ENCODE measurements at regions not wholly inside any gene's neighbourhood (a gene's known extent, or its start where the extent isn't known, plus 50 kb on each side); places are given as distances from the start of the nearest gene placed in this dataset.
"Not testable (repeated sequence)": the region's sequence is repeated elsewhere in the genome, so short reads cannot be mapped to it uniquely, and the experiment has no call there.

- H3K27me3 ChIP-seq (ENCODE audit: control insufficient read depth, insufficient read depth, low read length): no peaks in the 10 kb centered on the region
- H3K4me3 ChIP-seq (ENCODE audit: low read depth, low read length): no peak overlapping the region
- peaks cover 16% of the 10 kb centered on the region; the same call in 1 of the 2 replicates for H3K4me1 ChIP-seq (ENCODE audit: control insufficient read depth, insufficient read depth, low read length)
- no peaks in the 10 kb centered on the region for H3K36me3 ChIP-seq (ENCODE audit: control insufficient read depth, insufficient read depth, low read length)
- H3K9ac ChIP-seq (ENCODE audit: low read depth, low read length): no peak overlapping the region
- no peak overlapping the region for H3K27ac ChIP-seq (ENCODE audit: low read depth, low read length)
- H3K9me3 ChIP-seq (ENCODE audit: control insufficient read depth, insufficient read depth, low read length): no peaks in the 10 kb centered on the region
These were observed 144.2 kb upstream of the RAPGEF2 start for GRCh38 chr4:158958489-158959270.

DNA sequence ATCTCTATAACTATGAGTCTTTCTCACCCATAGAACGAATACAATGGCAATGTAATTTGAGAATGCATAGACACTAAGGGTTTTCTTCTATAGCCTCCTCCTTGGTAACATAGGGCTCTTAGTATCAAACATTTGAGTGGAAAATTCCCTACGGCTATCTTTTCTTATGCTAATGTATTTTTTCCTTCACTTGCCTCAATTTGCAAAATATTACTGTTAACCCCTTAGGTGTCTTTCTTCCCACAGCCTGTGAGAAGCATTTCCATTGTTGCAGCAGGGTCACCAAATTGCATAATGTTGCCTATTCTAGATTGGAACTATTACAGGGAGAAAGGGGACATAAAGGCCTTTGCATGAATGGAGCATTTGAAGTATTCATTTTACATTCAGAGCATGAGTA lies 140.5 kb upstream of the RAPGEF2 start:
- H3K9ac ChIP-seq (ENCODE audit: low read depth, low read length): no peak overlapping the region
- H3K4me3 ChIP-seq (ENCODE audit: low read depth, low read length): no peak overlapping the region
- H3K9me3 ChIP-seq (ENCODE audit: control insufficient read depth, insufficient read depth, low read length): no peaks in the 10 kb centered on the region
- peaks cover 34% of the 10 kb centered on the region for H3K4me1 ChIP-seq (ENCODE audit: control insufficient read depth, insufficient read depth, low read length)
- no peaks in the 10 kb centered on the region for H3K27me3 ChIP-seq (ENCODE audit: control insufficient read depth, insufficient read depth, low read length)
- H3K27ac ChIP-seq (ENCODE audit: low read depth, low read length): peak overlapping the region; percentile 3
- no peaks in the 10 kb centered on the region for H3K36me3 ChIP-seq (ENCODE audit: control insufficient read depth, insufficient read depth, low read length)

GRCh38 chr4:158963282-158963681 lies 139.6 kb upstream of the RAPGEF2 start:
- peaks cover 34% of the 10 kb centered on the region for H3K4me1 ChIP-seq (ENCODE audit: control insufficient read depth, insufficient read depth, low read length)
- H3K9ac ChIP-seq (ENCODE audit: low read depth, low read length); H3K27ac ChIP-seq (ENCODE audit: low read depth, low read length); H3K4me3 ChIP-seq (ENCODE audit: low read depth, low read length); H3K9me3 ChIP-seq (ENCODE audit: control insufficient read depth, insufficient read depth, low read length); H3K36me3 ChIP-seq (ENCODE audit: control insufficient read depth, insufficient read depth, low read length); H3K27me3 ChIP-seq (ENCODE audit: control insufficient read depth, insufficient read depth, low read length): not testable (repeated sequence)

GRCh38 chr4:158964114-158964727 lies 138.7 kb upstream of the RAPGEF2 start:
- Histone ChIP-seq H3K4me3 (ENCODE audit: low read depth, low read length) (no peak overlapping the region), H3K27ac (ENCODE audit: low read depth, low read length) (no peak overlapping the region), H3K9ac (ENCODE audit: low read depth, low read length) (no peak overlapping the region), H3K27me3 (ENCODE audit: control insufficient read depth, insufficient read depth, low read length) (no peaks in the 10 kb centered on the region), H3K4me1 (ENCODE audit: control insufficient read depth, insufficient read depth, low read length) (peaks cover 34% of the 10 kb centered on the region), H3K36me3 (ENCODE audit: control insufficient read depth, insufficient read depth, low read length) (no peaks in the 10 kb centered on the region), H3K9me3 (ENCODE audit: control insufficient read depth, insufficient read depth, low read length) (no peaks in the 10 kb centered on the region)

GRCh38 chr4:158964728-158965124 lies 138.2 kb upstream of the RAPGEF2 start:
- H3K27ac ChIP-seq (ENCODE audit: low read depth, low read length): no peak overlapping the region
- H3K27me3 ChIP-seq (ENCODE audit: control insufficient read depth, insufficient read depth, low read length): no peaks in the 10 kb centered on the region
- no peak overlapping the region for H3K4me3 ChIP-seq (ENCODE audit: low read depth, low read length)
- H3K9me3 ChIP-seq (ENCODE audit: control insufficient read depth, insufficient read depth, low read length): no peaks in the 10 kb centered on the region
- H3K4me1 ChIP-seq (ENCODE audit: control insufficient read depth, insufficient read depth, low read length): peaks cover 29% of the 10 kb centered on the region
- no peak overlapping the region for H3K9ac ChIP-seq (ENCODE audit: low read depth, low read length)
- H3K36me3 ChIP-seq (ENCODE audit: control insufficient read depth, insufficient read depth, low read length): no peaks in the 10 kb centered on the region

DNA sequence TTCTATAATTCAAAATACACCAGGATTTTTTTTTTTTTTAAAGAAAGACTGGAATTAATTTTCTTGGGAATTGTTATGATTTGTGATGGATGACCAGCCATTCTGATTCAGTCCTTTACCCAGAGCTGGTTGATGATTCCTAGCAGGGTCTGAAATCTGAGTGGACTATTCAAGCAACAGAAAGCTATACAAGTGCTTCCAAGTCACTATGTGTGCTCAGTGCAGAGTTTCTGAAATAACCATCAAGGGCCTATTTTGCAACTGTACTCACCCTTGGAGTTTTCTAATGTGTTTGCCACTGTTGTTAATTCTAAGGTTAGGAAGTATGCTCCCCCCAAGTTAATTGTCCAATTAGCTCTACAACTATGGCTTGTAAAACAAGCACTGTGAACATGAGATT lies 137.7 kb upstream of the RAPGEF2 start:
- H3K36me3 ChIP-seq (ENCODE audit: control insufficient read depth, insufficient read depth, low read length): no peaks in the 10 kb centered on the region

GRCh38 chr4:158966091-158966490 lies 136.8 kb upstream of the RAPGEF2 start:
- peaks cover 29% of the 10 kb centered on the region for H3K4me1 ChIP-seq (ENCODE audit: control insufficient read depth, insufficient read depth, low read length)
- H3K4me3 ChIP-seq (ENCODE audit: low read depth, low read length): no peak overlapping the region
- H3K9me3 ChIP-seq (ENCODE audit: control insufficient read depth, insufficient read depth, low read length): no peaks in the 10 kb centered on the region
- no peaks in the 10 kb centered on the region for H3K27me3 ChIP-seq (ENCODE audit: control insufficient read depth, insufficient read depth, low read length)
- H3K27ac ChIP-seq (ENCODE audit: low read depth, low read length): no peak overlapping the region
- no peak overlapping the region for H3K9ac ChIP-seq (ENCODE audit: low read depth, low read length)
- no peaks in the 10 kb centered on the region for H3K36me3 ChIP-seq (ENCODE audit: control insufficient read depth, insufficient read depth, low read length)

More for the DNA sequence above, 137.7 kb upstream of the RAPGEF2 start:
- Histone ChIP-seq H3K27ac (ENCODE audit: low read depth, low read length) (no peak overlapping the region), H3K27me3 (ENCODE audit: control insufficient read depth, insufficient read depth, low read length) (no peaks in the 10 kb centered on the region), H3K4me1 (ENCODE audit: control insufficient read depth, insufficient read depth, low read length) (peaks cover 29% of the 10 kb centered on the region), H3K9me3 (ENCODE audit: control insufficient read depth, insufficient read depth, low read length) (no peaks in the 10 kb centered on the region), H3K9ac (ENCODE audit: low read depth, low read length) (no peak overlapping the region), H3K4me3 (ENCODE audit: low read depth, low read length) (no peak overlapping the region)

DNA sequence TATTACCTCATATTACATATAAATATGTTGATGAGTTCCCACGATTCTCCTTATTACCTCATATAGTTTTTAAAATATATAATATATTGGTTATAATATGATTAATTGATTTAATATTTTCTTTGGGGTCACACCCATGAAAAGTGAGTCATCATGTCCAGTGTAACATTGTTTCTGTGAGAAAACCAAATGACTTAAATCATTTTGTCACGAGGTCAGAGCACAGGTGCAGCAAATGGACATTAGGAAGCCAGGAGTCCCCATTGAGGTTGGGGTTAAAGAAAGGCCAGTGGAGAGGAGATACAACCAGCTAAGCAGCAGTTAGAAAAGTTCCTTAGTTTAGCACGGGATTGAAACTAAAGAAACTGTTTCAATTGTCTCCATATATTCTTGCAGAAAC lies 133.9 kb upstream of the RAPGEF2 start:
- Histone ChIP-seq H3K9me3 (ENCODE audit: control insufficient read depth, insufficient read depth, low read length) (no peaks in the 10 kb centered on the region), H3K36me3 (ENCODE audit: control insufficient read depth, insufficient read depth, low read length) (no peaks in the 10 kb centered on the region), H3K4me3 (ENCODE audit: low read depth, low read length) (no peak overlapping the region), H3K27me3 (ENCODE audit: control insufficient read depth, insufficient read depth, low read length) (no peaks in the 10 kb centered on the region), H3K4me1 (ENCODE audit: control insufficient read depth, insufficient read depth, low read length) (peaks cover 18% of the 10 kb centered on the region; the same call in 1 of the 2 replicates), H3K27ac (ENCODE audit: low read depth, low read length) (no peak overlapping the region), H3K9ac (ENCODE audit: low read depth, low read length) (no peak overlapping the region)

- peaks cover 11% of the 10 kb centered on the region; the same call in 1 of the 2 replicates for H3K4me1 ChIP-seq (ENCODE audit: control insufficient read depth, insufficient read depth, low read length)
- no peak overlapping the region for H3K27ac ChIP-seq (ENCODE audit: low read depth, low read length)
- no peaks in the 10 kb centered on the region for H3K9me3 ChIP-seq (ENCODE audit: control insufficient read depth, insufficient read depth, low read length)
- H3K27me3 ChIP-seq (ENCODE audit: control insufficient read depth, insufficient read depth, low read length): no peaks in the 10 kb centered on the region
- no peaks in the 10 kb centered on the region for H3K36me3 ChIP-seq (ENCODE audit: control insufficient read depth, insufficient read depth, low read length)
- no peak overlapping the region for H3K4me3 ChIP-seq (ENCODE audit: low read depth, low read length)
- H3K9ac ChIP-seq (ENCODE audit: low read depth, low read length): no peak overlapping the region
These were observed 132.1 kb upstream of the RAPGEF2 start for GRCh38 chr4:158970812-158971211.

DNA sequence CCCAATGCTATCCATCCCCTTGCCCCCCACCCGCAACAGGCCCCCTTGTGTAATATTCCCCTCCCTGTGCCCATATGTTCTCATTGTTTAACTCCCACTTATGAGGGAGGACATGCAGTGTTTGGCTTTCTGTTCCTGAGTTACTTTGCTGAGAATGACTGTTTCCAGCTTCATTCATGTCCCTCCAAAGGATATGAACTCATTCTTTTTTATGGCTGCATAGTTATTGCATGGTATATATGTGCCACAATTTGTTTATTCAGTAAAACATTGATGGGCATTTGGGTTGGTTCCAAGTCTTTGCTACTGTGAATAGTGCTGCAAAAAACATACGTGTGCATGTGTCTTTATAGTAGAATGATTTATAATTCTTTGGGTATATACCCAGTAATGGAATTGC lies 128.4 kb upstream of the RAPGEF2 start:
- H3K9me3 ChIP-seq (ENCODE audit: control insufficient read depth, insufficient read depth, low read length); H3K9ac ChIP-seq (ENCODE audit: low read depth, low read length); H3K4me3 ChIP-seq (ENCODE audit: low read depth, low read length); H3K36me3 ChIP-seq (ENCODE audit: control insufficient read depth, insufficient read depth, low read length); H3K27ac ChIP-seq (ENCODE audit: low read depth, low read length); H3K27me3 ChIP-seq (ENCODE audit: control insufficient read depth, insufficient read depth, low read length); H3K4me1 ChIP-seq (ENCODE audit: control insufficient read depth, insufficient read depth, low read length): not testable (repeated sequence)

GRCh38 chr4:158980711-158981110 lies 122.2 kb upstream of the RAPGEF2 start:
- not testable (repeated sequence) for H3K27me3 ChIP-seq (ENCODE audit: control insufficient read depth, insufficient read depth, low read length); H3K36me3 ChIP-seq (ENCODE audit: control insufficient read depth, insufficient read depth, low read length); H3K9me3 ChIP-seq (ENCODE audit: control insufficient read depth, insufficient read depth, low read length); H3K4me3 ChIP-seq (ENCODE audit: low read depth, low read length); H3K4me1 ChIP-seq (ENCODE audit: control insufficient read depth, insufficient read depth, low read length); H3K27ac ChIP-seq (ENCODE audit: low read depth, low read length); H3K9ac ChIP-seq (ENCODE audit: low read depth, low read length)
